ENCODE measurements at regions not wholly inside any gene's neighbourhood (a gene's known extent, or its start where the extent isn't known, plus 50 kb on each side); places are given as distances from the start of the nearest gene placed in this dataset.

DNA sequence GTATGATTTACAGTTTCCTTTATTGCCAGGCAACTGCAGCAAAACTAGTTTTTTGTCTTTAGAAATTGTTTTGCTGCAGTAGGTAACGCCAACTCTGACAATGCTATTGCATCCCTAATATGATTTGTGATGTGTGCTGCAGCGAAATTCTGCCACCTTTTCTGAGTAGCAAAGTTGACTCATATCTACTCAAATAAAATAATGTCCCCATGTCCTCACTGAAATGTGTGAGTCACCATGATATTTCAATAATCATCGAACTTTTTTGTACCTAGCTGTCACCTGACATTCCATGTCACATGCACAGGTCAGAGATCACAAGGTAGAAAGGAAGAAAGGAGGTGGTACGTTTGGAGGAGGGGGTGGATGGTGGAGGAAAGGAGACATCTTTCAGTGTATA, 205.0 kb downstream of the RAD51AP2 start:
- no peak for ATAC-seq
- Histone ChIP-seq H3K36me3 (ENCODE audit: insufficient read depth) (no peaks in the 10 kb centered on the region), H3K9me2 (ENCODE audit: insufficient read depth) (no peaks in the 10 kb centered on the region), H3K27me3 (ENCODE audit: insufficient read depth) (no peaks in the 10 kb centered on the region), H2AFZ (no peak overlapping the region), H3K4me2 (no peak overlapping the region), H4K20me1 (replicated peaks; ENCODE audit: insufficient read depth) (no peaks in the 10 kb centered on the region), H3K79me2 (replicated peaks; ENCODE audit: insufficient read depth) (no peaks in the 10 kb centered on the region), H3F3A (replicated peaks; ENCODE audit: low read depth) (no peaks in the 10 kb centered on the region), H3K27ac (ENCODE audit: low read depth) (no peak overlapping the region), H3K4me1 (ENCODE audit: insufficient read depth) (peaks cover 14% of the 10 kb centered on the region), H3K4me3 (no peak overlapping the region)
- TF ChIP-seq ZNF462 (CRISPR knock-in tag; IDR thresholded peaks at IDR 0.05) (no peak), CTCF (conservative IDR thresholded peaks at IDR 0.05; ENCODE audit: low read depth in 2 of 2) (no peak), ZNF331 (CRISPR knock-in tag; IDR thresholded peaks at IDR 0.05; ENCODE audit: low read depth) (no peak), CREB1 (CRISPR knock-in tag; IDR thresholded peaks at IDR 0.05; ENCODE audit: low read depth) (no peak), NANOG (IDR thresholded peaks at IDR 0.05; ENCODE audit: borderline replicate concordance) (no peak), EZH2 (IDR thresholded peaks at IDR 0.05; ENCODE audit: low read depth, unreplicated experiment) (no peak), POLR2AphosphoS5 (IDR thresholded peaks at IDR 0.05; ENCODE audit: low read depth) (no peak), STAT1 (IDR thresholded peaks at IDR 0.05; ENCODE audit: unreplicated experiment) (no peak)
- TF ChIP-seq, protein P1, sequence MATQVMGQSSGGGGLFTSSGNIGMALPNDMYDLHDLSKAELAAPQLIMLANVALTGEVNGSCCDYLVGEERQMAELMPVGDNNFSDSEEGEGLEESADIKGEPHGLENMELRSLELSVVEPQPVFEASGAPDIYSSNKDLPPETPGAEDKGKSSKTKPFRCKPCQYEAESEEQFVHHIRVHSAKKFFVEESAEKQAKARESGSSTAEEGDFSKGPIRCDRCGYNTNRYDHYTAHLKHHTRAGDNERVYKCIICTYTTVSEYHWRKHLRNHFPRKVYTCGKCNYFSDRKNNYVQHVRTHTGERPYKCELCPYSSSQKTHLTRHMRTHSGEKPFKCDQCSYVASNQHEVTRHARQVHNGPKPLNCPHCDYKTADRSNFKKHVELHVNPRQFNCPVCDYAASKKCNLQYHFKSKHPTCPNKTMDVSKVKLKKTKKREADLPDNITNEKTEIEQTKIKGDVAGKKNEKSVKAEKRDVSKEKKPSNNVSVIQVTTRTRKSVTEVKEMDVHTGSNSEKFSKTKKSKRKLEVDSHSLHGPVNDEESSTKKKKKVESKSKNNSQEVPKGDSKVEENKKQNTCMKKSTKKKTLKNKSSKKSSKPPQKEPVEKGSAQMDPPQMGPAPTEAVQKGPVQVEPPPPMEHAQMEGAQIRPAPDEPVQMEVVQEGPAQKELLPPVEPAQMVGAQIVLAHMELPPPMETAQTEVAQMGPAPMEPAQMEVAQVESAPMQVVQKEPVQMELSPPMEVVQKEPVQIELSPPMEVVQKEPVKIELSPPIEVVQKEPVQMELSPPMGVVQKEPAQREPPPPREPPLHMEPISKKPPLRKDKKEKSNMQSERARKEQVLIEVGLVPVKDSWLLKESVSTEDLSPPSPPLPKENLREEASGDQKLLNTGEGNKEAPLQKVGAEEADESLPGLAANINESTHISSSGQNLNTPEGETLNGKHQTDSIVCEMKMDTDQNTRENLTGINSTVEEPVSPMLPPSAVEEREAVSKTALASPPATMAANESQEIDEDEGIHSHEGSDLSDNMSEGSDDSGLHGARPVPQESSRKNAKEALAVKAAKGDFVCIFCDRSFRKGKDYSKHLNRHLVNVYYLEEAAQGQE (IDR thresholded peaks at IDR 0.05; ENCODE audit: unreplicated experiment), result no peak
- Mint-ChIP-seq H3K27ac (no peak overlapping the region), H3K4me3 (no peak overlapping the region), H3K27me3 (ENCODE audit: insufficient read depth, low read depth, poor library complexity) (peaks cover 6% of the 10 kb centered on the region), H3K36me3 (ENCODE audit: low read depth) (no peaks in the 10 kb centered on the region), H3K9me3 (no peaks in the 10 kb centered on the region), H3K4me1 (peaks cover 27% of the 10 kb centered on the region)
- no peak for DNase-seq (ENCODE audit: low spot score)

Measured in GM23338 (cell line).